Loucy (cell line): ENCODE measurements at regions not wholly inside any gene's neighbourhood (a gene's known extent, or its start where the extent isn't known, plus 50 kb on each side); places are given as distances from the start of the nearest gene placed in this dataset.

ENCODE experiments used
- H2AFZ ChIP-seq: fragments of 200-600 bp; sonication (generic); 2 replicates; pipeline ENCODE4 v1.6.0; 2016; ENCODE audit warnings: antibody characterized with exemption, mild to moderate bottlenecking, low read length, moderate library complexity
- H3F3A ChIP-seq: fragments of 200-600 bp; 2 replicates; pipeline ENCODE4 v1.6.0; 2016; ENCODE audit warnings: antibody characterized with exemption, low read depth, mild to moderate bottlenecking
- H3K27me3 ChIP-seq: fragments of 200-600 bp; sonication (generic); 2 replicates; pipeline ENCODE4 v1.6.1; 2014; ENCODE audit warnings: low read length, mild to moderate bottlenecking; ENCODE audit not compliant: insufficient read depth, poor library complexity, severe bottlenecking
- H3K36me3 ChIP-seq: fragments of 200-600 bp; sonication (generic); 2 replicates; pipeline ENCODE4 v1.6.1; 2016; ENCODE audit warnings: low read length; ENCODE audit not compliant: insufficient read depth
- H3K4me1 ChIP-seq: fragments of 200-600 bp; sonication (generic); 2 replicates; pipeline ENCODE4 v1.5.1; 2014; ENCODE audit warnings: low read length, mild to moderate bottlenecking; ENCODE audit not compliant: insufficient read depth, poor library complexity, severe bottlenecking
- H3K4me2 ChIP-seq: fragments of 200-600 bp; sonication (generic); 2 replicates; pipeline ENCODE4 v1.6.0; 2014; ENCODE audit warnings: antibody characterized with exemption, low read length, low read depth, mild to moderate bottlenecking; ENCODE audit not compliant: poor library complexity, severe bottlenecking
- H3K4me3 ChIP-seq: fragments of 200-600 bp; sonication (generic); 2 replicates; pipeline ENCODE4 v1.5.1; 2014; ENCODE audit warnings: low read length, mild to moderate bottlenecking, mixed read lengths; ENCODE audit not compliant: poor library complexity, severe bottlenecking
- H3K79me2 ChIP-seq: fragments of 200-600 bp; sonication (generic); 2 replicates; pipeline ENCODE4 v1.6.1; 2014; ENCODE audit warnings: low read length; ENCODE audit not compliant: insufficient read depth
- H3K9ac ChIP-seq: fragments of 200-600 bp; sonication (generic); 2 replicates; pipeline ENCODE4 v1.6.0; 2014; ENCODE audit warnings: mild to moderate bottlenecking, low read depth, low read length, moderate library complexity; ENCODE audit not compliant: poor library complexity, severe bottlenecking
- H3K9me2 ChIP-seq: fragments of 200-600 bp; sonication (generic); replicated peaks from 2 replicates; pipeline ENCODE4 v1.6.1; 2016; ENCODE audit warnings: low read depth, low read length, mixed read lengths
- H3K9me3 ChIP-seq: fragments of 200-600 bp; sonication (generic); 2 replicates; pipeline ENCODE4 v1.6.1; 2014; ENCODE audit warnings: mild to moderate bottlenecking, antibody characterized with exemption, low read length, low read depth; ENCODE audit not compliant: insufficient read depth
- H4K20me1 ChIP-seq: fragments of 200-600 bp; sonication (generic); 2 replicates; pipeline ENCODE4 v1.6.0; 2014; ENCODE audit warnings: antibody characterized with exemption, low read length, mild to moderate bottlenecking; ENCODE audit not compliant: insufficient read depth, poor library complexity, severe bottlenecking
- EZH2phosphoT487 ChIP-seq: fragments of 200-600 bp; IDR thresholded peaks from 2 replicates; pipeline ENCODE4 v1.6.1; 2018; ENCODE audit warnings: antibody characterized with exemption, mild to moderate bottlenecking, moderate library complexity, borderline replicate concordance
- TF ChIP-seq, protein P1 (sequence below): fragments of 200-600 bp; sonication (generic); conservative IDR thresholded peaks from 2 replicates; pipeline ENCODE4 v1.5.1; 2014; ENCODE audit warnings: mild to moderate bottlenecking, antibody characterized with exemption, low read length

DNA sequence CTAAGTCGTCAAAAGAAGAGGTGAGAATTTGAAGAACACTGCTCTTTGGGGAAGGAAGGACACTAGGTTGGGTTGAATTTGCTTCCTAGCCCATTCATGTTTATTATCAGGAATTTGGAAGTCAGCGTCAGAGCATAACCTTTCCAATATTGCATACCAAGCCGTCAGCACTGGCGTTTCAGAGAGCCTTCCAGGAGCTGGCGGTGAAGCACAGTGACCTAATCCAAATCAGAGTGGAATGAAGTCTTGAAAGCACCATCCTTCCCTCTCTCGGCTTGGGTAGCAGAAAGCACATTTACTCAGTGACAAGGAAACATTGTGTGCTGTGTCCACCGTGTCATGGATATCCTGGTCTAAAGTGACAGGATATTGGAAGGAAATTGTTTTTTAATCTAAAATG lies 240.3 kb upstream of the PELI2 start:
- no peaks in the 10 kb centered on the region for H3K79me2 ChIP-seq
- H3K9me3 ChIP-seq, result no peaks in the 10 kb centered on the region
- no peaks in the 10 kb centered on the region for H4K20me1 ChIP-seq
- no peak overlapping the region for H3K4me3 ChIP-seq
- no peaks in the 10 kb centered on the region for H3K4me1 ChIP-seq
- no peaks in the 10 kb centered on the region for H3K9me2 ChIP-seq
- no peaks in the 10 kb centered on the region for H3K27me3 ChIP-seq
- no peaks in the 10 kb centered on the region; the same call in 1 of the 2 replicates for H3F3A ChIP-seq
- TF ChIP-seq EZH2phosphoT487, result no peak
- TF ChIP-seq, protein P1, sequence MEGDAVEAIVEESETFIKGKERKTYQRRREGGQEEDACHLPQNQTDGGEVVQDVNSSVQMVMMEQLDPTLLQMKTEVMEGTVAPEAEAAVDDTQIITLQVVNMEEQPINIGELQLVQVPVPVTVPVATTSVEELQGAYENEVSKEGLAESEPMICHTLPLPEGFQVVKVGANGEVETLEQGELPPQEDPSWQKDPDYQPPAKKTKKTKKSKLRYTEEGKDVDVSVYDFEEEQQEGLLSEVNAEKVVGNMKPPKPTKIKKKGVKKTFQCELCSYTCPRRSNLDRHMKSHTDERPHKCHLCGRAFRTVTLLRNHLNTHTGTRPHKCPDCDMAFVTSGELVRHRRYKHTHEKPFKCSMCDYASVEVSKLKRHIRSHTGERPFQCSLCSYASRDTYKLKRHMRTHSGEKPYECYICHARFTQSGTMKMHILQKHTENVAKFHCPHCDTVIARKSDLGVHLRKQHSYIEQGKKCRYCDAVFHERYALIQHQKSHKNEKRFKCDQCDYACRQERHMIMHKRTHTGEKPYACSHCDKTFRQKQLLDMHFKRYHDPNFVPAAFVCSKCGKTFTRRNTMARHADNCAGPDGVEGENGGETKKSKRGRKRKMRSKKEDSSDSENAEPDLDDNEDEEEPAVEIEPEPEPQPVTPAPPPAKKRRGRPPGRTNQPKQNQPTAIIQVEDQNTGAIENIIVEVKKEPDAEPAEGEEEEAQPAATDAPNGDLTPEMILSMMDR, result no peak
- no peaks in the 10 kb centered on the region for H3K36me3 ChIP-seq
- no peak overlapping the region for H2AFZ ChIP-seq
- no peak overlapping the region for H3K4me2 ChIP-seq
- no peak overlapping the region for H3K9ac ChIP-seq

GRCh38 chr14:55881577-55882241 lies 236.5 kb upstream of the PELI2 start:
- H3K36me3 ChIP-seq, result no peaks in the 10 kb centered on the region
- no peaks in the 10 kb centered on the region for H3K4me1 ChIP-seq
- H3K9me2 ChIP-seq, result no peaks in the 10 kb centered on the region
- H3K27me3 ChIP-seq, result no peaks in the 10 kb centered on the region
- no peaks in the 10 kb centered on the region for H3K79me2 ChIP-seq
- no peak overlapping the region for H2AFZ ChIP-seq
- no peaks in the 10 kb centered on the region for H4K20me1 ChIP-seq
- H3F3A ChIP-seq, result no peaks in the 10 kb centered on the region; the same call in 1 of the 2 replicates
- TF ChIP-seq, protein P1, result no peak
- no peak for TF ChIP-seq EZH2phosphoT487
- H3K9ac ChIP-seq, result no peak overlapping the region
- no peaks in the 10 kb centered on the region for H3K9me3 ChIP-seq
- no peak overlapping the region for H3K4me2 ChIP-seq
- no peak overlapping the region for H3K4me3 ChIP-seq

- Histone ChIP-seq H3K4me3 (no peak overlapping the region), H3K79me2 (no peaks in the 10 kb centered on the region), H3F3A (no peaks in the 10 kb centered on the region), H4K20me1 (no peaks in the 10 kb centered on the region), H3K9me3 (no peaks in the 10 kb centered on the region), H3K9ac (no peak overlapping the region), H3K9me2 (no peaks in the 10 kb centered on the region), H3K4me1 (no peaks in the 10 kb centered on the region), H2AFZ (no peak overlapping the region), H3K4me2 (no peak overlapping the region), H3K27me3 (no peaks in the 10 kb centered on the region), H3K36me3 (no peaks in the 10 kb centered on the region)
- TF ChIP-seq EZH2phosphoT487, result no peak
- TF ChIP-seq, protein P1, result no peak
Observed at GRCh38 chr14:55884819-55885218, 233.4 kb upstream of the PELI2 start.
